Liver (tissue), 8 donors: ENCODE measurements at regions not wholly inside any gene's neighbourhood (a gene's known extent, or its start where the extent isn't known, plus 50 kb on each side); places are given as distances from the start of the nearest gene placed in this dataset.

Source experiments
- DNase-seq: peaks from one replicate; pipeline ENCODE4 v3.0.0-alpha.2; 2017; ENCODE audit warnings: low spot score
- H3K27ac ChIP-seq, 2 donors: one replicate each; pipeline ENCODE4 v1.7.0; 2013; ENCODE audit warnings: inconsistent platforms in 2 of 2, low read length in 2 of 2, control low read depth in 1 of 2, low read depth in 1 of 2, mild to moderate bottlenecking in 1 of 2
- H3K27me3 ChIP-seq, 4 donors: one replicate each; pipeline versions ENCODE4 v1.6.1 to v1.7.0; 2013; ENCODE audit warnings: low read length in 3 of 4, inconsistent platforms in 1 of 4, mild to moderate bottlenecking in 1 of 4, moderate library complexity in 1 of 4; ENCODE audit not compliant: control insufficient read depth in 4 of 4, insufficient read depth in 4 of 4
- H3K36me3 ChIP-seq, 4 donors: one replicate each; pipeline versions ENCODE4 v1.6.1 to v1.7.0; 2013; ENCODE audit warnings: low read length in 3 of 4, mild to moderate bottlenecking in 3 of 4, low read depth in 1 of 4, moderate library complexity in 1 of 4; ENCODE audit not compliant: control insufficient read depth in 4 of 4, insufficient read depth in 3 of 4
- H3K4me1 ChIP-seq, 4 donors: one replicate each; pipeline versions ENCODE4 v1.6.1 to v1.7.0; 2013; ENCODE audit warnings: low read length in 3 of 4, mild to moderate bottlenecking in 3 of 4, moderate library complexity in 1 of 4; ENCODE audit not compliant: control insufficient read depth in 4 of 4, insufficient read depth in 4 of 4
- H3K4me3 ChIP-seq, 3 donors: one replicate each; pipeline versions ENCODE4 v1.6.1 to v1.7.0; 2013; ENCODE audit warnings: low read length in 3 of 3, control low read depth in 1 of 3, low read depth in 1 of 3, mild to moderate bottlenecking in 1 of 3
- H3K9ac ChIP-seq, 2 donors: one replicate each; pipeline ENCODE4 v1.7.0; 2013; ENCODE audit warnings: low read length in 2 of 2, mild to moderate bottlenecking in 2 of 2, moderate library complexity in 2 of 2, control low read depth in 1 of 2, low read depth in 1 of 2
- H3K9me3 ChIP-seq, 4 donors: one replicate each; pipeline versions ENCODE4 v1.6.1 to v1.7.0; 2013; ENCODE audit warnings: low read length in 3 of 4; ENCODE audit not compliant: control insufficient read depth in 4 of 4
- EGR1 ChIP-seq, 2 donors: IDR thresholded peaks; 2 replicates each; pipeline ENCODE4 v1.6.1; 2016 to 2018; ENCODE audit warnings: antibody characterized with exemption in 2 of 2, low read depth in 2 of 2
- FOXA1 ChIP-seq: IDR thresholded peaks from 2 replicates; pipeline ENCODE4 v1.6.1; 2016; ENCODE audit warnings: antibody characterized with exemption
- FOXA2 ChIP-seq: IDR thresholded peaks from 2 replicates; pipeline ENCODE4 v1.6.1; 2016; ENCODE audit warnings: antibody characterized with exemption
- GABPA ChIP-seq, 2 donors: IDR thresholded peaks in 1 of 2; conservative IDR thresholded peaks in 1 of 2; 2 replicates each; pipeline ENCODE4 v1.6.1; 2016; ENCODE audit warnings: antibody characterized with exemption in 2 of 2, mild to moderate bottlenecking in 1 of 2, moderate library complexity in 1 of 2
- HNF4A ChIP-seq, 2 donors: conservative IDR thresholded peaks; 2 replicates each; pipeline ENCODE4 v1.6.1; 2016; ENCODE audit warnings: antibody characterized with exemption in 2 of 2, mild to moderate bottlenecking in 2 of 2
- HNF4G ChIP-seq: IDR thresholded peaks from 2 replicates; pipeline ENCODE4 v1.6.1; 2016; ENCODE audit warnings: antibody characterized with exemption
- JUND ChIP-seq, 2 donors: IDR thresholded peaks; 2 replicates each; pipeline ENCODE4 v1.6.1; 2016; ENCODE audit warnings: antibody characterized with exemption in 2 of 2
- NR2F2 ChIP-seq: IDR thresholded peaks from 2 replicates; pipeline ENCODE4 v1.6.1; 2016; ENCODE audit warnings: antibody characterized with exemption
- RAD21 ChIP-seq, 2 donors: IDR thresholded peaks; 2 replicates each; pipeline ENCODE4 v1.6.1; 2016; ENCODE audit warnings: antibody characterized with exemption in 2 of 2, mild to moderate bottlenecking in 2 of 2
- RXRA ChIP-seq, 2 donors: IDR thresholded peaks; 2 replicates each; pipeline ENCODE4 v1.6.1; 2017 to 2018; ENCODE audit warnings: antibody characterized with exemption in 2 of 2, mild to moderate bottlenecking in 1 of 2
- SP1 ChIP-seq: IDR thresholded peaks from 2 replicates; pipeline ENCODE4 v1.6.1; 2018; ENCODE audit warnings: antibody characterized with exemption, mild to moderate bottlenecking
- TAF1 ChIP-seq: conservative IDR thresholded peaks from 2 replicates; pipeline ENCODE4 v1.6.1; 2016; ENCODE audit warnings: antibody characterized with exemption, mild to moderate bottlenecking
- YY1 ChIP-seq: IDR thresholded peaks from 2 replicates; pipeline ENCODE4 v1.6.1; 2016; ENCODE audit warnings: antibody characterized with exemption, mild to moderate bottlenecking
- WGBS: extraction: QIAGEN DNeasy Blood & Tissue Kit; methylation state at CpG from one replicate; pipeline ENCODE4 v1.1.7; 2013; 5-methylcytosine and 5-hydroxymethylcytosine counted together
- TF ChIP-seq, protein P1 (sequence below): IDR thresholded peaks from 2 replicates; pipeline ENCODE4 v1.6.1; 2016; ENCODE audit warnings: antibody characterized with exemption, mild to moderate bottlenecking
- TF ChIP-seq, protein P2 (sequence below): IDR thresholded peaks from 2 replicates; pipeline ENCODE4 v1.6.1; 2016; ENCODE audit warnings: antibody characterized with exemption
- TF ChIP-seq, protein P3 (sequence below): fragments of 150-350 bp; IDR thresholded peaks from 2 replicates; pipeline ENCODE4 v1.5.1; 2017; ENCODE audit warnings: improper control_type of control experiment, low read depth, low read length; ENCODE audit not compliant: missing input control
- TF ChIP-seq, protein P4 (sequence below): IDR thresholded peaks from 2 replicates; pipeline ENCODE4 v1.6.1; 2016; ENCODE audit warnings: antibody characterized with exemption
- TF ChIP-seq, protein P5 (sequence below): IDR thresholded peaks from 2 replicates; pipeline ENCODE4 v1.6.1; 2016; ENCODE audit warnings: antibody characterized with exemption
- donor health status: healthy.
- donor health status: healthy.
- donor health status: healthy.
- donor health status: healthy.
- donor health status: healthy.

DNA sequence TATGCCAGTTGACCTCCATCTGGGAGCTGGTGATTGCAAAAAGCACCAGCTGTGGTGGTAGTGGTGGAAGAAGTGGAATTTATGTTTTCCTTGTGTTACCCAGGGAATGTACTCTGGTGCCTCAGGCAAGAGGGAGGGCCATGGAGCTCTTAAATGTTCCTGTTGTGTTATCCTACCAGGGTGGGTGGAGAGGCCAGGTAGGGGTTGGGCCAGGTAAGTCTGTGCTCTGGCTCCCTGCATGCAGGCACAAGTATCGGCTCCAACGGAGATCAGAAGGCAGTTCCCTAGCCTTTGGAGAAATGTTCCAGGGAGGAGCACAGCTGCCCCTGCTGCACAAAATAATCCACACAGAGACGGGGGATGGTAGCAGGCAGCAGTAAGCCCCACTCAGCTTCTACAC lies 419.3 kb upstream of the EYS start:
- Histone ChIP-seq H3K27ac (no peak overlapping the region), H3K36me3 (no peaks in the 10 kb centered on the region), H3K27me3 (peaks cover 0 to 5% (median 0%) of the 10 kb centered on the region in 4 donors), H3K9ac (no peak overlapping the region), H3K9me3 (peaks cover 0 to 5% (median 0%) of the 10 kb centered on the region in 4 donors), H3K4me1 (no peaks in the 10 kb centered on the region), H3K4me3 (no peak overlapping the region)
- TF ChIP-seq TAF1 (no peak), RAD21 (IDR thresholded peaks at IDR 0.05) (no peak), HNF4A (conservative IDR thresholded peaks at IDR 0.05) (no peak), RXRA (IDR thresholded peaks at IDR 0.05) (no peak)
- TF ChIP-seq, protein P1, sequence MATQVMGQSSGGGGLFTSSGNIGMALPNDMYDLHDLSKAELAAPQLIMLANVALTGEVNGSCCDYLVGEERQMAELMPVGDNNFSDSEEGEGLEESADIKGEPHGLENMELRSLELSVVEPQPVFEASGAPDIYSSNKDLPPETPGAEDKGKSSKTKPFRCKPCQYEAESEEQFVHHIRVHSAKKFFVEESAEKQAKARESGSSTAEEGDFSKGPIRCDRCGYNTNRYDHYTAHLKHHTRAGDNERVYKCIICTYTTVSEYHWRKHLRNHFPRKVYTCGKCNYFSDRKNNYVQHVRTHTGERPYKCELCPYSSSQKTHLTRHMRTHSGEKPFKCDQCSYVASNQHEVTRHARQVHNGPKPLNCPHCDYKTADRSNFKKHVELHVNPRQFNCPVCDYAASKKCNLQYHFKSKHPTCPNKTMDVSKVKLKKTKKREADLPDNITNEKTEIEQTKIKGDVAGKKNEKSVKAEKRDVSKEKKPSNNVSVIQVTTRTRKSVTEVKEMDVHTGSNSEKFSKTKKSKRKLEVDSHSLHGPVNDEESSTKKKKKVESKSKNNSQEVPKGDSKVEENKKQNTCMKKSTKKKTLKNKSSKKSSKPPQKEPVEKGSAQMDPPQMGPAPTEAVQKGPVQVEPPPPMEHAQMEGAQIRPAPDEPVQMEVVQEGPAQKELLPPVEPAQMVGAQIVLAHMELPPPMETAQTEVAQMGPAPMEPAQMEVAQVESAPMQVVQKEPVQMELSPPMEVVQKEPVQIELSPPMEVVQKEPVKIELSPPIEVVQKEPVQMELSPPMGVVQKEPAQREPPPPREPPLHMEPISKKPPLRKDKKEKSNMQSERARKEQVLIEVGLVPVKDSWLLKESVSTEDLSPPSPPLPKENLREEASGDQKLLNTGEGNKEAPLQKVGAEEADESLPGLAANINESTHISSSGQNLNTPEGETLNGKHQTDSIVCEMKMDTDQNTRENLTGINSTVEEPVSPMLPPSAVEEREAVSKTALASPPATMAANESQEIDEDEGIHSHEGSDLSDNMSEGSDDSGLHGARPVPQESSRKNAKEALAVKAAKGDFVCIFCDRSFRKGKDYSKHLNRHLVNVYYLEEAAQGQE = no peak
- TF ChIP-seq, protein P2, sequence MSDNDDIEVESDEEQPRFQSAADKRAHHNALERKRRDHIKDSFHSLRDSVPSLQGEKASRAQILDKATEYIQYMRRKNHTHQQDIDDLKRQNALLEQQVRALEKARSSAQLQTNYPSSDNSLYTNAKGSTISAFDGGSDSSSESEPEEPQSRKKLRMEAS = no peak
- TF ChIP-seq, protein P3, sequence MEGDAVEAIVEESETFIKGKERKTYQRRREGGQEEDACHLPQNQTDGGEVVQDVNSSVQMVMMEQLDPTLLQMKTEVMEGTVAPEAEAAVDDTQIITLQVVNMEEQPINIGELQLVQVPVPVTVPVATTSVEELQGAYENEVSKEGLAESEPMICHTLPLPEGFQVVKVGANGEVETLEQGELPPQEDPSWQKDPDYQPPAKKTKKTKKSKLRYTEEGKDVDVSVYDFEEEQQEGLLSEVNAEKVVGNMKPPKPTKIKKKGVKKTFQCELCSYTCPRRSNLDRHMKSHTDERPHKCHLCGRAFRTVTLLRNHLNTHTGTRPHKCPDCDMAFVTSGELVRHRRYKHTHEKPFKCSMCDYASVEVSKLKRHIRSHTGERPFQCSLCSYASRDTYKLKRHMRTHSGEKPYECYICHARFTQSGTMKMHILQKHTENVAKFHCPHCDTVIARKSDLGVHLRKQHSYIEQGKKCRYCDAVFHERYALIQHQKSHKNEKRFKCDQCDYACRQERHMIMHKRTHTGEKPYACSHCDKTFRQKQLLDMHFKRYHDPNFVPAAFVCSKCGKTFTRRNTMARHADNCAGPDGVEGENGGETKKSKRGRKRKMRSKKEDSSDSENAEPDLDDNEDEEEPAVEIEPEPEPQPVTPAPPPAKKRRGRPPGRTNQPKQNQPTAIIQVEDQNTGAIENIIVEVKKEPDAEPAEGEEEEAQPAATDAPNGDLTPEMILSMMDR = no peak
- DNase-seq = no peak
- 84% methylated on average over 3 of the region's 3 CpGs for WGBS

DNA sequence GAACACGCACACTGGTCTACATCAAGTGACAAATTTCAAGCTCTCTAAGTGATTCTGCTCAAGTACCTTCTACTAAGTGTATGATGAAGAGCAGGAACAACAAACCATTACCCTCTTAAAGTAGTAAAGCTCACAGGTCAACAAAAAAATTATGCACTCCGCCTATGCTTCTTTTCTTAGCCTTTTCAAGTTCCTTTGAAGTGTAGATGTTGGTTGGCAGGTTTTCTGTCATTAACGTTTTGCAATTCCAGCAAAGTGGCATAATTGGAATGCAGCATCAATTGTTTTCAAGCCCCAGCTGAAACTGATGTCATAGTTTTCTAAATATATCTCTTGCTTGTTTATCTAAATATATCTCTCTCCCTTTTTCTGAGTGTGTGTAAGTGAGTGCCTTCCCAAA lies 396.9 kb upstream of the EYS start:
- no peaks in the 10 kb centered on the region for H3K36me3 ChIP-seq
- DNase-seq = no peak
- WGBS = 48% methylated on average over 3 of the region's 3 CpGs
- H3K9me3 ChIP-seq = peaks cover 0 to 3% (median 0%) of the 10 kb centered on the region in 4 donors
- no peak overlapping the region for H3K4me3 ChIP-seq
- no peaks in the 10 kb centered on the region for H3K4me1 ChIP-seq
- H3K27ac ChIP-seq = no peak overlapping the region
- no peak overlapping the region for H3K9ac ChIP-seq
- TF ChIP-seq, protein P3 = no peak
- TF ChIP-seq, protein P4, sequence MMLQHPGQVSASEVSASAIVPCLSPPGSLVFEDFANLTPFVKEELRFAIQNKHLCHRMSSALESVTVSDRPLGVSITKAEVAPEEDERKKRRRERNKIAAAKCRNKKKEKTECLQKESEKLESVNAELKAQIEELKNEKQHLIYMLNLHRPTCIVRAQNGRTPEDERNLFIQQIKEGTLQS = no peak
- TF ChIP-seq SP1 = no peak
- TF ChIP-seq, protein P2 = no peak
- no peak for TF ChIP-seq YY1
- TF ChIP-seq NR2F2 = no peak
- TF ChIP-seq EGR1 (IDR thresholded peaks at IDR 0.05; ENCODE audit: low read depth in 2 of 2) = no peak
- no peak for TF ChIP-seq FOXA1
- TF ChIP-seq GABPA (IDR thresholded peaks at IDR 0.05 in 1 of 2, conservative IDR thresholded peaks at IDR 0.05 in 1 of 2) = no peak
- TF ChIP-seq TAF1 = no peak
- no peak for TF ChIP-seq RXRA (IDR thresholded peaks at IDR 0.05)
- no peak for TF ChIP-seq JUND (IDR thresholded peaks at IDR 0.05)
- TF ChIP-seq HNF4A (conservative IDR thresholded peaks at IDR 0.05) = no peak
- TF ChIP-seq, protein P5, sequence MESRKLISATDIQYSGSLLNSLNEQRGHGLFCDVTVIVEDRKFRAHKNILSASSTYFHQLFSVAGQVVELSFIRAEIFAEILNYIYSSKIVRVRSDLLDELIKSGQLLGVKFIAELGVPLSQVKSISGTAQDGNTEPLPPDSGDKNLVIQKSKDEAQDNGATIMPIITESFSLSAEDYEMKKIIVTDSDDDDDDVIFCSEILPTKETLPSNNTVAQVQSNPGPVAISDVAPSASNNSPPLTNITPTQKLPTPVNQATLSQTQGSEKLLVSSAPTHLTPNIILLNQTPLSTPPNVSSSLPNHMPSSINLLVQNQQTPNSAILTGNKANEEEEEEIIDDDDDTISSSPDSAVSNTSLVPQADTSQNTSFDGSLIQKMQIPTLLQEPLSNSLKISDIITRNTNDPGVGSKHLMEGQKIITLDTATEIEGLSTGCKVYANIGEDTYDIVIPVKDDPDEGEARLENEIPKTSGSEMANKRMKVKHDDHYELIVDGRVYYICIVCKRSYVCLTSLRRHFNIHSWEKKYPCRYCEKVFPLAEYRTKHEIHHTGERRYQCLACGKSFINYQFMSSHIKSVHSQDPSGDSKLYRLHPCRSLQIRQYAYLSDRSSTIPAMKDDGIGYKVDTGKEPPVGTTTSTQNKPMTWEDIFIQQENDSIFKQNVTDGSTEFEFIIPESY = no peak
- no peak for TF ChIP-seq FOXA2
- TF ChIP-seq, protein P1 = no peak
- TF ChIP-seq RAD21 (IDR thresholded peaks at IDR 0.05) = no peak
- no peak for TF ChIP-seq HNF4G
- no peaks in the 10 kb centered on the region for H3K27me3 ChIP-seq
